Large intestine (tissue), 3 donors: ENCODE measurements at regions not wholly inside any gene's neighbourhood (a gene's known extent, or its start where the extent isn't known, plus 50 kb on each side); places are given as distances from the start of the nearest gene placed in this dataset.

Source experiments
- DNase-seq, 2 donors: peaks; one replicate each; pipeline versions ENCODE4 v3.0.0 to v3.0.0-alpha.2; 2013
- H3K27ac ChIP-seq: one replicate; pipeline ENCODE4 v1.5.1; 2013; ENCODE audit warnings: low read length
- H3K27me3 ChIP-seq: 2 replicates; pipeline ENCODE4 v1.6.1; 2013; ENCODE audit warnings: low read length; ENCODE audit not compliant: control insufficient read depth, insufficient read depth
- H3K36me3 ChIP-seq: 2 replicates; pipeline ENCODE4 v1.6.1; 2013; ENCODE audit warnings: low read length; ENCODE audit not compliant: control insufficient read depth, insufficient read depth
- H3K4me1 ChIP-seq: one replicate; pipeline ENCODE4 v1.6.1; 2013; ENCODE audit warnings: low read length; ENCODE audit not compliant: control insufficient read depth, insufficient read depth
- H3K4me3 ChIP-seq: one replicate; pipeline ENCODE4 v1.5.1; 2013; ENCODE audit warnings: low read length
- H3K9me3 ChIP-seq: one replicate; pipeline ENCODE4 v1.6.1; 2013; ENCODE audit warnings: mild to moderate bottlenecking, low read depth, low read length, moderate library complexity; ENCODE audit not compliant: control insufficient read depth
- WGBS: methylation state at CpG from one replicate; pipeline ENCODE4 v1.1.5; 2013; ENCODE audit warnings: low lambda C conversion rate; ENCODE audit not compliant: insufficient coverage; 5-methylcytosine and 5-hydroxymethylcytosine counted together

DNA sequence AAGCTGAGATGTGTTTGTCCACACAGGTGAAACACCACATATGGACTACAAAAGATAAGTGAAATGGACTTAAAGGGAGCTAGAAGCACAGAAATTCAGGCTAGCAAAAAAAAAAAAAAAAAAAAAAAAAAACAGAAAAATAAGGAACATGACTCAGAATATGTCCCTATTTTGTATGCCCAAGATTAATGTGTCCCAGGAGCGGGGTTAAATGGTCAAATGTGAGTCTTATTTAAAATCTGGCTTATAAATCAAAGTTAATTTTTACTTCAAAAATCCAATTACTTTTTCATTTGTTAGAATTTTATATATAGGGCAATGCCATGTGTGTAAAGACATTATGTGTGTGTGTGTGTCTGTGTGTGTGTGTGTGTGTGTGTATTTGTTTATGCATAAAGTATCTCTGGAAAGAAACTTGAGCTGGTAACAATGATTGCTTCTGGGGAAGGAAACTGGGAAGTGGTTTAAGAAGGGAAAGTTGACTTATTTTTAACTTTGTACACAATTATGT, 986.5 kb downstream of the ROBO2 start:
- H3K4me1 ChIP-seq = no peaks in the 10 kb centered on the region
- H3K27ac ChIP-seq = no peak overlapping the region
- WGBS = no CpG with 5 or more reads among the region's 1 CpG
- H3K36me3 ChIP-seq = no peaks in the 10 kb centered on the region
- H3K4me3 ChIP-seq = no peak overlapping the region
- no peak for DNase-seq
- no peaks in the 10 kb centered on the region for H3K27me3 ChIP-seq
- H3K9me3 ChIP-seq = peaks cover 6% of the 10 kb centered on the region

DNA sequence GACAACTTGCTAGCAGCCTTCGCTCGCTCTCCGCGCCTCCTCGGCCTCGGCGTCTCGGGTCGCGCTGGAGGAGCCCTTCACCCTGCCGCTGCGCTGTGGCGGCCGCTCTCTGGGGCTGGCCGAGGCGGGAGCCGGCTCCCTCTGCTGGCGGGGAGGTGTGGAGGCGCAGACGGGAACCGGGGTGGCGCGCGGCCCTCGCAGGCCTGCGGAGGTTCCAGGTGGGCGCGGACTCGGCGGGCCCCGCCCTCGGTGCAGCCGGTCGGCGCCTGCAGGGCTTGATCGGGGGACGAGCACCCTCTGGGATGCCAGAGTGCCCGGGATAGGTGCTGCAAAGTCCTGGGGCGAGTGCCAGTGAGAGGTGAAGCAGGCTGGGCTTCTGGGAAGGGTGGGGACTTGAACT, 989.9 kb downstream of the ROBO2 start:
- Histone ChIP-seq H3K27ac (no peak overlapping the region), H3K4me3 (no peak overlapping the region), H3K4me1 (no peaks in the 10 kb centered on the region), H3K36me3 (no peaks in the 10 kb centered on the region), H3K27me3 (no peaks in the 10 kb centered on the region), H3K9me3 (peaks cover 6% of the 10 kb centered on the region)
- no CpG with 5 or more reads among the region's 39 CpGs for WGBS
- DNase-seq = no peak

DNA sequence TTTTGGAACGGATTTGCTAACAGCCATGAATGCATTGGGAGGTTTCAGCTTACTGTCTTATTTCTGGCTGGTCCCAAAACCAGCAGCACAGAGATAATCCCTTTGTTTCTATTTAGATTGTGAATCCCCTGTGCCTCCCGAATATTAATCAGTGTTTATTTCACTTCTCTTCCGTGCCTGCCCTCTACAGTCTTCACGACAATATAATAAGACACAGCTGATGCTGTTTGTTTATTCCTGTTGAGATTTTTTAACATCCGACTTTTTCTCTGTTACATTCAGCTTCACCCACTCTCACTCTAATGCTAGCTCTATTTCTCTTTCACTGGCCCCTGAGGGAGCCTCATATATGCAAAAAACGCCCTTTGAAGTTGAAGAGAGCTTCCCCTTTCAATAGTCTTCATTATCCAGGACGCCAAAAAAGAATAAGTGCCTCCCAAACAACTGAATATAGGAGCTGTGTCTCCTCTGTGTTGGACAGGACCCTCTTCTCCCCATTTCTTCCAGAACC, 995.3 kb downstream of the ROBO2 start:
- Histone ChIP-seq H3K4me1 (no peaks in the 10 kb centered on the region), H3K27me3 (no peaks in the 10 kb centered on the region), H3K9me3 (no peaks in the 10 kb centered on the region), H3K4me3 (no peak overlapping the region), H3K36me3 (no peaks in the 10 kb centered on the region), H3K27ac (no peak overlapping the region)
- no peak for DNase-seq
- WGBS = 100% methylated on average over 1 of the region's 7 CpGs

DNA sequence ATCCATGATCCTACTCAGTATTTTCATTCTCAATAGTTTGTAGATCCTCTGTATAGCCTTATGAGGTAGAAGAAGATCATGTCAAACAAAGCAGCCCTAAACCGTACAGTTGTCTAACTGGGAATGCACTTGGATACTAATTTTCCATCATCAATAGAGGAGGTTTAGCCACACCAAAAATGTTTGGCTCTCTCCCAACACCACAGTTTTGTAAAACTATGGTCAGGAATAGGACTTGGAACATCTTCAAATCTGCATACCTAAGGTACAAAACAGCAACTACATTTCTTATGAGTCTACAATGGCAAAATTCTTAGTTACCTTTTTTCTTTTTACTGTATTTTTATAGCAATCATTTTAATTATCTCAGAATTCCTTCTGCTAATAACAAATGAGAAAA, 1001.6 kb downstream of the ROBO2 start:
- DNase-seq = no peak
- H3K36me3 ChIP-seq = no peaks in the 10 kb centered on the region
- H3K4me1 ChIP-seq = no peaks in the 10 kb centered on the region
- WGBS = no CpG with 5 or more reads among the region's 1 CpG
- no peaks in the 10 kb centered on the region for H3K9me3 ChIP-seq
- no peak overlapping the region for H3K27ac ChIP-seq
- H3K27me3 ChIP-seq = no peaks in the 10 kb centered on the region
- no peak overlapping the region for H3K4me3 ChIP-seq

DNA sequence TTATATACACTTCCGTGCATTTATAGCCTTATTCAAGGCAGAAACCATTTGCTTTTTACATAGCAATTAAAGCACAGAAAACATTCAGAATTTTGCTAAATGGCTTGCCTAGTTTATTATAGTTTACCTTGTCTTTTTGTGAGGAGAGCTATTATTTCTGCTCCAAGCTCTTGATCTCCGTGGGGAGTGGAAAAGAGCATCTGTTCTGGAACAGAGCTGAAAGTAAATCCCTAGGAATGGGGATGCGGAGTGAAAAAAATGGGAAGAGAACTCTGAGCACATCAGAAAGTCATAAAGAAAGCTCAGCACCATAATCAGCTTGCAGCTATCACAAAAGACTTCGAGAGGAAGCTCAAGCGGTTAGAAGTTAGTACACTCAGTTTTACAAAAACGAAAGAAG, 1006.7 kb downstream of the ROBO2 start:
- H3K27me3 ChIP-seq = no peaks in the 10 kb centered on the region
- WGBS = 95% methylated on average over 4 of the region's 6 CpGs

DNA sequence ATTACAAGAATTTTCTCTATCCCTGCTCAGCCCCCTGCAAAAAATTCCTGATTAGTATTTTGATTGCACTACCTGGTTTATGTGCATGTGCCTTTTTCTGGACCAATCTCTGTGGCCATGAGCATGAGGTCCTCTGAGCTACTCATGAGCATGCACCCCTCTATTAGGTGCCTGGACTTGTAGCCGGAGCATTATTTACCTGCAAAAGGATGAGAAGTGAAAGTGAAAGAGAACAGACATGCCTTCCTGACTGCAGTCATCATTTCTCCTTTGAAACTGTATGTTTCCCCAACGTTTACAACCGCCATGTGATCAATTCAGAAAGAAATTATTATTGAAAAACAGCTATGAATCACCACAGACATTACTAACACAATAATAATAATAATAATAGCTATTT, 1008.8 kb downstream of the ROBO2 start:
- no peak for DNase-seq
- Histone ChIP-seq H3K9me3 (no peaks in the 10 kb centered on the region), H3K4me3 (no peak overlapping the region), H3K27ac (no peak overlapping the region), H3K4me1 (no peaks in the 10 kb centered on the region), H3K27me3 (no peaks in the 10 kb centered on the region), H3K36me3 (no peaks in the 10 kb centered on the region)
- 50% methylated on average over 2 of the region's 3 CpGs for WGBS

More for the DNA sequence above, 1006.7 kb downstream of the ROBO2 start:
- H3K27ac ChIP-seq = no peak overlapping the region
- no peak overlapping the region for H3K4me3 ChIP-seq
- no peaks in the 10 kb centered on the region for H3K9me3 ChIP-seq
- no peaks in the 10 kb centered on the region for H3K36me3 ChIP-seq
- DNase-seq = no peak
- no peaks in the 10 kb centered on the region for H3K4me1 ChIP-seq

DNA sequence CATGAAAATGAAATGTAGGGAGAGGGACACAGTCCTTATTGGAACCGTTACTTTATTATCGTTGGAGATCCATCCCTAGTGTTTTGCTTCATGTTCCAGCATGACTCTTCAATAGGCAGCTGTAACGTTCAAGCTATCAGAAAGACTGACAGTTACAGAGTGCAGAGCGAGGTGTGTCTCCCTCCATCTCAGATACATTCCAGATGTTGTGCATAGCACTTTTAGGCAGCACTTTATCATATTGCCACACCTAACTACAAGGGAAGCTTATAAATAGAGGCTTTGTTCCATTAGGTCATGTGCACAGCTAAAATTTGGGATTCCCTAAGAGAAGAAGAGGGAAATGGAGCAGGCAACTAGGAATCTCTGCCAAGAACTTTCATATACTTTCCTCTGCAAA, 1009.6 kb downstream of the ROBO2 start:
- no peaks in the 10 kb centered on the region for H3K9me3 ChIP-seq
- WGBS = no CpG with 5 or more reads among the region's 4 CpGs
- no peak overlapping the region for H3K4me3 ChIP-seq
- no peaks in the 10 kb centered on the region for H3K4me1 ChIP-seq
- no peak overlapping the region for H3K27ac ChIP-seq
- H3K27me3 ChIP-seq = no peaks in the 10 kb centered on the region
- DNase-seq = no peak
- H3K36me3 ChIP-seq = no peaks in the 10 kb centered on the region

DNA sequence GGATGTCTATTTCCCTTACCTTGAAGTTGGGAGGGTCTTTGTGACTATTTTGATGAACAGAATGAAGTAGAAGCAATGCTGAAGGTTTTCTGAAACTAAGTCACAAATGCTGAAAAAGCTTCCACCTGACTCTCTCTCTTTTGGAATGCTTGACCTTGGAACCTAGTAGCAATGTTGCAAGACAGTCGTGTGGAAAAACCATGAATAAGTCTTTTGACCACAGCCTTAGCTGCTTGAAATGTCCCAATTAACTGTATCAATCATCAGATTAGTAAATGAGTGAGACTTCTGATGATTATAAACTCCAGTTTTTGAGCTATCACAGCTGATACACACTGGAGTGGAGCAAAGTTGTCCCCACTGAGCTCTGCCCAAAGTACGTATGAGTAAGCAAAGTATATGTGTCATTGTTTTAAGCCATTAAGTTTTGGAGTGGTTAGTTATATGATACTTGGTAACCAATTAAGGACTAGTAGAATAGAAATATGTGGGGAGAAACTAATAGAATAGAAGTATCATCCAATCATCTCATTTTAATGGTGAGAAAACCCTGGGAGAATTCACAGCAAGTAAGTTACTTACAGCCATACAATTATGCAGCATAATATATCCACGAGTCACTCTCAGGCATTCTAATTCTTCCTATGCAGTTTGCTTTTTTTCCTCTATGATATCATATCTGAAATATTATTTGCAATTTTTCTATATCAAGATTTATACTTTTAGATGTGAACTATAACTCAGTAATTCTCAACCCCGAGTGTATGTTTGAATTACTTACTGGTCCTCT, 1010.6 kb downstream of the ROBO2 start:
- no peak overlapping the region for H3K4me3 ChIP-seq
- WGBS = 70% methylated on average over 2 of the region's 4 CpGs
- no peak for DNase-seq

DNA sequence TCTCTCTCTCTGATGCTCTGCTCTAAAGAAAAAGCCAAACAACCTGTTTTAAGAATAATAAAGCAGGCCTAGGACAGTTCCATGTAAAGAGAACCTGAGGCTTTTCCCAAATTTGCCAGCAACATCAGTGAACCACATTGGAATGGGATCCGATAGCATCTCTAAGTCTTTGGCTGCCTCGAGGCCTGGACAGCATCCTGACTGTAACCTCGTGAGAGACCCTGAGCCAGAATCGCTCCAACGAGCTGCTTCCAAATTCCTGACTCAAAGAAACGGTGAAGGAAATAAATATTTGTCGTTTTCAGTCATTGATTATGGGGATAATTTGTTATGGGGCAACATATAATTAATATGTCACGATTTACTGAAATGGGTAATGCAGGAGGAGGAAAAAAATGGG, 1012.8 kb downstream of the ROBO2 start:
- no peak for DNase-seq

More for the DNA sequence above, 1010.6 kb downstream of the ROBO2 start:
- no peaks in the 10 kb centered on the region for H3K27me3 ChIP-seq
- no peak overlapping the region for H3K27ac ChIP-seq
- no peaks in the 10 kb centered on the region for H3K9me3 ChIP-seq
- H3K36me3 ChIP-seq = no peaks in the 10 kb centered on the region
- no peaks in the 10 kb centered on the region for H3K4me1 ChIP-seq

DNA sequence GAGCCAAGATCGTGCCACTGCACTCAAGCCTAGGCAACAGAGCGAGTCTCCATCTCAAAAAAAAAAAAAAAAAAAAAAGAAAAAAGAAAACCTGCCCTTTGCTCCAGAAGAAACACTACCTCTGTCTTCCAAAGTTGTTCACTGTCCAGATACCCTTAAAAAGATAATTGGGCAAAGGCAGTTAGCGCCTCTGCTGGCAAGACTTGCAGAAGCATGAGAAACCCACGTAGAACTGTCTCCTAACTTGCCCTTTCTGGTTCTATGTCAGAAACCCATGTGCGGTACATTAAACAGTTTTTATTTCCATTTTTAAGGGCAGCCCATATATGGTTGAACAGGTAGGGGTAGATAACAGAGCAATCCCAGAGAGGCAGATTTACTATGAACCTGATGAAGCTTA, 1026.4 kb downstream of the ROBO2 start:
- no peak overlapping the region for H3K4me3 ChIP-seq
- H3K36me3 ChIP-seq = no peaks in the 10 kb centered on the region
- no peaks in the 10 kb centered on the region for H3K27me3 ChIP-seq
- no peaks in the 10 kb centered on the region for H3K9me3 ChIP-seq
- WGBS = no CpG with 5 or more reads among the region's 5 CpGs
- H3K27ac ChIP-seq = no peak overlapping the region
- no peaks in the 10 kb centered on the region for H3K4me1 ChIP-seq
- DNase-seq = no peak

More for the DNA sequence above, 1012.8 kb downstream of the ROBO2 start:
- no peaks in the 10 kb centered on the region for H3K4me1 ChIP-seq
- H3K27me3 ChIP-seq = no peaks in the 10 kb centered on the region
- H3K36me3 ChIP-seq = no peaks in the 10 kb centered on the region
- no peak overlapping the region for H3K27ac ChIP-seq
- no peaks in the 10 kb centered on the region for H3K9me3 ChIP-seq
- WGBS = 70% methylated on average over 4 of the region's 8 CpGs
- no peak overlapping the region for H3K4me3 ChIP-seq

DNA sequence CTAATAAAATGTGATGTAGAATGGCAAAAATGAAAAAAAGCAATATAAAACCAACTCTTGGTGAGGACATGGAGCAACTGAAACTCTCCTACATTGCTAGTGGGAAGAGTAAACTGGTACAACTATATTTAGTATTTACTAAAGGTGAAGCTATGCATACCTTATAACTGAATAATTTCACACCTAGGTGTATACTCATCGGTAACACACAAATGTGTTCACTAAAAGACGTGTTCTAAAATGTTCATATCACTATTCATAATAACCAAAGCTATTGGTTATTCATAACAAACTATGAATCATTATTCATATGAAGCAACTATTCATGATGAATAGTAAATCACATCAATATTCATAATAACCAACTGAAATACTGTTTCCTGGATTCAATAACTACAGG, 1030.3 kb downstream of the ROBO2 start:
- H3K27ac ChIP-seq = no peak overlapping the region
- no peaks in the 10 kb centered on the region for H3K27me3 ChIP-seq
- H3K4me1 ChIP-seq = no peaks in the 10 kb centered on the region
- no peaks in the 10 kb centered on the region for H3K36me3 ChIP-seq
- no CpG with 5 or more reads among the region's 2 CpGs for WGBS
- no peaks in the 10 kb centered on the region for H3K9me3 ChIP-seq
- DNase-seq = no peak
- no peak overlapping the region for H3K4me3 ChIP-seq
